ENCODE measurements at regions not wholly inside any gene's neighbourhood (a gene's known extent, or its start where the extent isn't known, plus 50 kb on each side); places are given as distances from the start of the nearest gene placed in this dataset.

GRCh38 chr5:136584474-136584873 is 219.1 kb upstream of the TRPC7 start:
- no peak for TF ChIP-seq EP300 (conservative IDR thresholded peaks at IDR 0.05; ENCODE audit: poor library complexity, severe bottlenecking)
- TF ChIP-seq, protein P1, sequence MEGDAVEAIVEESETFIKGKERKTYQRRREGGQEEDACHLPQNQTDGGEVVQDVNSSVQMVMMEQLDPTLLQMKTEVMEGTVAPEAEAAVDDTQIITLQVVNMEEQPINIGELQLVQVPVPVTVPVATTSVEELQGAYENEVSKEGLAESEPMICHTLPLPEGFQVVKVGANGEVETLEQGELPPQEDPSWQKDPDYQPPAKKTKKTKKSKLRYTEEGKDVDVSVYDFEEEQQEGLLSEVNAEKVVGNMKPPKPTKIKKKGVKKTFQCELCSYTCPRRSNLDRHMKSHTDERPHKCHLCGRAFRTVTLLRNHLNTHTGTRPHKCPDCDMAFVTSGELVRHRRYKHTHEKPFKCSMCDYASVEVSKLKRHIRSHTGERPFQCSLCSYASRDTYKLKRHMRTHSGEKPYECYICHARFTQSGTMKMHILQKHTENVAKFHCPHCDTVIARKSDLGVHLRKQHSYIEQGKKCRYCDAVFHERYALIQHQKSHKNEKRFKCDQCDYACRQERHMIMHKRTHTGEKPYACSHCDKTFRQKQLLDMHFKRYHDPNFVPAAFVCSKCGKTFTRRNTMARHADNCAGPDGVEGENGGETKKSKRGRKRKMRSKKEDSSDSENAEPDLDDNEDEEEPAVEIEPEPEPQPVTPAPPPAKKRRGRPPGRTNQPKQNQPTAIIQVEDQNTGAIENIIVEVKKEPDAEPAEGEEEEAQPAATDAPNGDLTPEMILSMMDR (IDR thresholded peaks at IDR 0.05; ENCODE audit: poor library complexity, severe bottlenecking): no peak
- no peak for TF ChIP-seq REST (IDR thresholded peaks at IDR 0.05; ENCODE audit: borderline replicate concordance)
- no peak for TF ChIP-seq SMC3 (conservative IDR thresholded peaks at IDR 0.05; ENCODE audit: poor library complexity)
- TF ChIP-seq EZH2 (IDR thresholded peaks at IDR 0.05; ENCODE audit: borderline replicate concordance, insufficient read depth, low read length, poor library complexity, severe bottlenecking): no peak
- TF ChIP-seq POLR2AphosphoS5 (IDR thresholded peaks at IDR 0.05): no peak
- no peak for TF ChIP-seq TAF1 (IDR thresholded peaks at IDR 0.05; ENCODE audit: low read depth)

All from neural cell (in vitro differentiated cells).